K562 (cell line): ENCODE measurements at regions not wholly inside any gene's neighbourhood (a gene's known extent, or its start where the extent isn't known, plus 50 kb on each side); places are given as distances from the start of the nearest gene placed in this dataset.

Source experiments
- TAF1 ChIP-seq: IDR thresholded peaks from 2 replicates; pipeline ENCODE4 v1.6.1; 2011; ENCODE audit warnings: mild to moderate bottlenecking, low read length, moderate library complexity; ENCODE audit not compliant: insufficient read depth, control insufficient read depth, severe bottlenecking; ENCODE audit errors: extremely low read depth
- ZNF717 ChIP-seq: fragments of 250-450 bp; sonication (Bioruptor Pico); IDR thresholded peaks from 2 replicates; pipeline ENCODE4 v1.5.0; 2021
- TF ChIP-seq, protein P1 (sequence below): fragments of 250-450 bp; sonication (Bioruptor Pico); IDR thresholded peaks from 2 replicates; pipeline ENCODE4 v1.4.0; 2020; ENCODE audit warnings: borderline replicate concordance
- TF ChIP-seq, protein P2 (sequence below): fragments of 250-450 bp; sonication (Bioruptor Pico); IDR thresholded peaks from 2 replicates; pipeline ENCODE4 v1.5.0; 2021

DNA sequence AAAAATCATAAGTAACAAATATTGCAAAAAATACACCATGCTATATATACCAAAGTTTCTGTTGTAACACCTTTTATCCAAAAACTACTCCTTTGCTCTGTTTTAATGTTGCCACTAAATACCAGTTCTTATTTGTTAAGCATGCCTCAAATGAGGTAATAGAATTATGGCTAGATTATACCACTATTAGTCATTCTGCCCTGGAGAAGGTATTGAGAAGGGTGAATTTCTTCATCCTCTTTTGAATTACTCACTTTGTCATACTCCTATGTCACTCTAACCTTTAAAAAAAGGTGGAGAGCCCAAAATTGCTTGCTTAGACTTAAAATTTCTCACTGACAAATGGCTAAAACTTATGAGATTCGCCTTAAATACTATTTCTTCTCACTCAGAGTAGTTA lies 750.9 kb downstream of the MAT2B start:
- TF ChIP-seq ZNF717 (CRISPR knock-in tag) (no peak), TAF1 (no peak)
- TF ChIP-seq, protein P1, sequence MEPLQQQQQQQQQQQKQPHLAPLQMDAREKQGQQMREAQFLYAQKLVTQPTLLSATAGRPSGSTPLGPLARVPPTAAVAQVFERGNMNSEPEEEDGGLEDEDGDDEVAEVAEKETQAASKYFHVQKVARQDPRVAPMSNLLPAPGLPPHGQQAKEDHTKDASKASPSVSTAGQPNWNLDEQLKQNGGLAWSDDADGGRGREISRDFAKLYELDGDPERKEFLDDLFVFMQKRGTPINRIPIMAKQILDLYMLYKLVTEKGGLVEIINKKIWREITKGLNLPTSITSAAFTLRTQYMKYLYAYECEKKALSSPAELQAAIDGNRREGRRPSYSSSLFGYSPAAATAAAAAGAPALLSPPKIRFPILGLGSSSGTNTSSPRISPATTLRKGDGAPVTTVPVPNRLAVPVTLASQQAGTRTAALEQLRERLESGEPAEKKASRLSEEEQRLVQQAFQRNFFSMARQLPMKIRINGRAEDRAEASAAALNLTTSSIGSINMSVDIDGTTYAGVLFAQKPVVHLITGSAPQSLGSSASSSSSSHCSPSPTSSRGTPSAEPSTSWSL, result no peak
- TF ChIP-seq, protein P2, sequence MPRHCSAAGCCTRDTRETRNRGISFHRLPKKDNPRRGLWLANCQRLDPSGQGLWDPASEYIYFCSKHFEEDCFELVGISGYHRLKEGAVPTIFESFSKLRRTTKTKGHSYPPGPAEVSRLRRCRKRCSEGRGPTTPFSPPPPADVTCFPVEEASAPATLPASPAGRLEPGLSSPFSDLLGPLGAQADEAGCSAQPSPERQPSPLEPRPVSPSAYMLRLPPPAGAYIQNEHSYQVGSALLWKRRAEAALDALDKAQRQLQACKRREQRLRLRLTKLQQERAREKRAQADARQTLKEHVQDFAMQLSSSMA (CRISPR knock-in tag), result no peak
